IPS DF 6.9 (cell line): ENCODE measurements at regions not wholly inside any gene's neighbourhood (a gene's known extent, or its start where the extent isn't known, plus 50 kb on each side); places are given as distances from the start of the nearest gene placed in this dataset.
"Not testable (repeated sequence)": the region's sequence is repeated elsewhere in the genome, so short reads cannot be mapped to it uniquely, and the experiment has no call there.

Source experiments
- DNase-seq: peaks from one replicate; pipeline ENCODE4 v3.0.0-alpha.2; 2013; ENCODE audit warnings: low read depth, low spot score
- H3K27ac ChIP-seq: one replicate; pipeline ENCODE4 v1.5.1; 2013; ENCODE audit warnings: low read length, control low read depth
- H3K27me3 ChIP-seq: 2 replicates; pipeline ENCODE4 v1.6.1; 2013; ENCODE audit warnings: mild to moderate bottlenecking, low read length; ENCODE audit not compliant: control insufficient read depth, insufficient read depth
- H3K36me3 ChIP-seq: 2 replicates; pipeline ENCODE4 v1.6.1; 2013; ENCODE audit warnings: low read length; ENCODE audit not compliant: control insufficient read depth, insufficient read depth
- H3K4me1 ChIP-seq: 2 replicates; pipeline ENCODE4 v1.6.1; 2013; ENCODE audit warnings: low read length; ENCODE audit not compliant: control insufficient read depth, insufficient read depth
- H3K4me3 ChIP-seq: 2 replicates; pipeline ENCODE4 v1.5.1; 2013; ENCODE audit warnings: mild to moderate bottlenecking, low read length
- H3K9me3 ChIP-seq: 2 replicates; pipeline ENCODE4 v1.6.1; 2013; ENCODE audit warnings: low read length, inconsistent platforms; ENCODE audit not compliant: control insufficient read depth, insufficient read depth
- WGBS: extraction: QIAGEN DNeasy Blood & Tissue Kit; methylation state at CpG from one replicate; pipeline ENCODE4 v1.1.7; 2013; ENCODE audit warnings: mixed read lengths, missing lambda C conversion rate; ENCODE audit not compliant: insufficient read length, insufficient coverage; 5-methylcytosine and 5-hydroxymethylcytosine counted together

- Histone ChIP-seq H3K4me1 (no peaks in the 10 kb centered on the region), H3K4me3 (no peak overlapping the region), H3K27me3 (no peaks in the 10 kb centered on the region), H3K27ac (no peak overlapping the region), H3K36me3 (no peaks in the 10 kb centered on the region), H3K9me3 (no peaks in the 10 kb centered on the region)
- WGBS, result no CpG with 5 or more reads among the region's 1 CpG
- no peak for DNase-seq
Measured at GRCh38 chr2:173511942-173512341, 157.3 kb downstream of the CDCA7 start.

- Histone ChIP-seq H3K27me3 (no peaks in the 10 kb centered on the region), H3K4me3 (no peak overlapping the region), H3K27ac (no peak overlapping the region), H3K36me3 (no peaks in the 10 kb centered on the region), H3K9me3 (no peaks in the 10 kb centered on the region), H3K4me1 (no peaks in the 10 kb centered on the region)
- no CpG with 5 or more reads among the region's 8 CpGs for WGBS
- DNase-seq, result no peak
Measured at GRCh38 chr2:173513107-173513727, 158.5 kb downstream of the CDCA7 start.

- no peaks in the 10 kb centered on the region for H3K9me3 ChIP-seq
- no CpG with 5 or more reads among the region's 2 CpGs for WGBS
- DNase-seq, result no peak
- no peak overlapping the region for H3K27ac ChIP-seq
- H3K27me3 ChIP-seq, result no peaks in the 10 kb centered on the region
- H3K36me3 ChIP-seq, result no peaks in the 10 kb centered on the region
- no peak overlapping the region for H3K4me3 ChIP-seq
- no peaks in the 10 kb centered on the region for H3K4me1 ChIP-seq
Measured at GRCh38 chr2:173520918-173521317, 166.2 kb downstream of the CDCA7 start.

- no CpG with 5 or more reads among the region's 4 CpGs for WGBS
- Histone ChIP-seq H3K4me3 (no peak overlapping the region), H3K27me3 (no peaks in the 10 kb centered on the region), H3K4me1 (no peaks in the 10 kb centered on the region), H3K27ac (no peak overlapping the region), H3K36me3 (no peaks in the 10 kb centered on the region), H3K9me3 (no peaks in the 10 kb centered on the region)
- no peak for DNase-seq
Measured at GRCh38 chr2:173521450-173522192, 166.9 kb downstream of the CDCA7 start.

- H3K27ac ChIP-seq, result no peak overlapping the region
- no peak overlapping the region for H3K4me3 ChIP-seq
- no CpG with 5 or more reads among the region's 4 CpGs for WGBS
- no peaks in the 10 kb centered on the region for H3K27me3 ChIP-seq
- no peaks in the 10 kb centered on the region for H3K4me1 ChIP-seq
- H3K36me3 ChIP-seq, result no peaks in the 10 kb centered on the region
- no peak for DNase-seq
- no peaks in the 10 kb centered on the region for H3K9me3 ChIP-seq
Measured at GRCh38 chr2:173523497-173523896, 168.8 kb downstream of the CDCA7 start.

GRCh38 chr2:173524256-173524955 is 169.7 kb downstream of the CDCA7 start:
- Histone ChIP-seq H3K27ac (no peak overlapping the region), H3K36me3 (no peaks in the 10 kb centered on the region), H3K4me1 (no peaks in the 10 kb centered on the region), H3K9me3 (no peaks in the 10 kb centered on the region), H3K27me3 (no peaks in the 10 kb centered on the region), H3K4me3 (no peak overlapping the region)
- WGBS, result no CpG with 5 or more reads among the region's 7 CpGs
- no peak for DNase-seq

- WGBS, result no CpG with 5 or more reads among the region's 32 CpGs
- peak overlapping the region; percentile 22; the same call in 1 of the 2 replicates for H3K4me3 ChIP-seq
- not testable (repeated sequence) for H3K27me3 ChIP-seq, H3K36me3 ChIP-seq, H3K4me1 ChIP-seq, H3K9me3 ChIP-seq, DNase-seq, H3K27ac ChIP-seq
Measured at GRCh38 chr2:173532732-173533531, 178.3 kb downstream of the CDCA7 start.

- WGBS, result no CpG with 5 or more reads among the region's 2 CpGs
- no peak for DNase-seq
- no peaks in the 10 kb centered on the region for H3K27me3 ChIP-seq
- H3K4me1 ChIP-seq, result no peaks in the 10 kb centered on the region
- no peaks in the 10 kb centered on the region for H3K9me3 ChIP-seq
- H3K27ac ChIP-seq, result no peak overlapping the region
- no peak overlapping the region for H3K4me3 ChIP-seq
- no peaks in the 10 kb centered on the region for H3K36me3 ChIP-seq
Measured at GRCh38 chr2:173537694-173538093, 183.0 kb downstream of the CDCA7 start.

GRCh38 chr2:173539615-173540014 is 184.9 kb downstream of the CDCA7 start:
- no peak overlapping the region for H3K27ac ChIP-seq
- H3K4me1 ChIP-seq, result no peaks in the 10 kb centered on the region
- no peak overlapping the region for H3K4me3 ChIP-seq
- no peaks in the 10 kb centered on the region for H3K36me3 ChIP-seq
- no peaks in the 10 kb centered on the region for H3K9me3 ChIP-seq
- no peak for DNase-seq
- WGBS, result no CpG with 5 or more reads among the region's 2 CpGs
- H3K27me3 ChIP-seq, result no peaks in the 10 kb centered on the region

- no peak for DNase-seq
- Histone ChIP-seq H3K4me1 (no peaks in the 10 kb centered on the region), H3K4me3 (no peak overlapping the region), H3K27me3 (no peaks in the 10 kb centered on the region), H3K36me3 (no peaks in the 10 kb centered on the region), H3K27ac (no peak overlapping the region), H3K9me3 (no peaks in the 10 kb centered on the region)
- 100% methylated on average over 2 of the region's 6 CpGs for whole genome bisulfite sequencing
Measured at GRCh38 chr2:173544641-173545363, 190.1 kb downstream of the CDCA7 start.
